Sciatic nerve (tissue), 2 donors: ENCODE measurements at regions not wholly inside any gene's neighbourhood (a gene's known extent, or its start where the extent isn't known, plus 50 kb on each side); places are given as distances from the start of the nearest gene placed in this dataset.
"Not testable (repeated sequence)": the region's sequence is repeated elsewhere in the genome, so short reads cannot be mapped to it uniquely, and the experiment has no call there.

Experiments
- ATAC-seq: fragments of 200-7000 bp; cut with Tn5 transposase; one replicate; pipeline ENCODE4 v1.9.1; 2020; ENCODE audit warnings: mild to moderate bottlenecking, moderate library complexity
- DNase-seq: peaks from one replicate; pipeline ENCODE4 v3.0.0-alpha.2; 2020; ENCODE audit warnings: low spot score
- intact Hi-C: fragments of 100-400 bp; cut with DNase I; formaldehyde crosslinking; loops from one replicate; pipeline ENCODE4 v1.14.2; 2022
- donor health status: DM: no; HTN: no; CAD: no.
- donor health status: DM: no; HTN: no; CAD: no.

DNA sequence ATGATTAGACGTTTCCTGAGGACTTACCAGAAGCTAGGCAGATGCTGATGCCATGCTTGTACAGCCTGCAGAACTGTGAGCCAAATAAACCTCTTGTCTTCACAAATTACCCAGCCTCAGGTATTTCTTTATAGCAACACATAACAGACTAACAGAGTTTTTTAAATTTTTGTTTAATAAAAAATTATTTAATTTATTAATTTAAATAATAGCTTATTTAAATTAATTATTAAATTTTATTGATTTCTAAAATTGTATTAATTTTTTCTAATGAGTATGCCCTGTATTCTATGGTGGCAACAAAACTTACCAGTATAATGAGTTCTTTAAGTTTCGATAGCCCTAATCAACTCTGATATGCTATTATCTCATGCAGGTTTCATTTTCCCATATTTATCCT is 259.8 kb downstream of the IKZF2 start:
- intact Hi-C loops = no loop called here
- DNase-seq (no peak), ATAC-seq (no peak)

- intact Hi-C loops = no loop called here
- ATAC-seq (no peak), DNase-seq (no peak)
These were observed 268.8 kb downstream of the IKZF2 start for GRCh38 chr2:212882626-212883025.

- DNase-seq, ATAC-seq, intact Hi-C loops: not testable (repeated sequence)
These were observed 274.9 kb downstream of the IKZF2 start for GRCh38 chr2:212876556-212876955.

DNA sequence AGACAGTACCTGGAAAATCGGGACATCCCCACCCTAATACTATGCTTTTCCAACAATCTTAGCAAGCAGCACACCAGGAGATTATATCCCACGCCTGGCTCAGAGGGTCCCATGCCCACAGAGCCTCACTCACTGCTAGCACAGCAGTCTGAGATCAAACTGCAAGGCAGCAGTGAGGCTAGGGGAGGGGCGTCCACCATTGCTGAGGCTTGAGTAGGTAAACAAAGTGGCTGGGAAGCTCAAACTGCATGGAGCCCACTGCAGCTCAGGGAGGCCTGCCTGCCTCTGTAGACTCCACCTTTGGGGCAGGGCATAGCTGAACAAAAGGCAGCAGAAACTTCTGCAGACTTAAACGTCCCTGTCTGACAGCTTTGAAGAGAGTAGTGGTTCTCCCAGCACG is 275.5 kb downstream of the IKZF2 start:
- intact Hi-C loops, ATAC-seq, DNase-seq: not testable (repeated sequence)

GRCh38 chr2:212873256-212873655 is 278.2 kb downstream of the IKZF2 start:
- intact Hi-C loops = no loop called here
- ATAC-seq = no peak

GRCh38 chr2:212871597-212871996 is 279.8 kb downstream of the IKZF2 start:
- DNase-seq = no peak
- intact Hi-C loops = no loop called here
- no peak for ATAC-seq

More at GRCh38 chr2:212873256-212873655, 278.2 kb downstream of the IKZF2 start:
- no peak for DNase-seq

GRCh38 chr2:212864186-212864585 is 287.2 kb downstream of the IKZF2 start:
- ATAC-seq (no peak), DNase-seq (no peak)
- intact Hi-C loops = no loop called here

DNA sequence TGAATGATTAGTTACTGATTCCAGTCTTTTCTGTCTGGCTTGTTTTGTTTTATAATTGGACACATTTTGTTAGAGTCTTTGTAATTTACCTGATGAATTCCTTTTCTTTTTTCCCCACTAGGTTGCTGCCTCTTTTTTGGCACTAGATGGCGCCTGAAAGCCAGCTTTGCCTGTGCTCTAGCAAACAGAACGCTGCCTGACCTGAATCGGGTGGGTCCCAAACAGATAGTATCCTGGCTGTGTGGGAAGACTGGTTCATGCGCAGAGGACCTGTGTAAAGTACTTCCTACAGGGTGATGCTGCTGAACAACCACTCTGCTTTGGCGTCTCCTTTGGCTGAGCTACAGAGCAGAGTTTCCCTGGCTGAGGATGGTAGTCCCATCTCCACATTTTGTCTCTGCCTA is 288.2 kb downstream of the IKZF2 start:
- intact Hi-C loops = no loop called here
- ATAC-seq (no peak), DNase-seq (no peak)

DNA sequence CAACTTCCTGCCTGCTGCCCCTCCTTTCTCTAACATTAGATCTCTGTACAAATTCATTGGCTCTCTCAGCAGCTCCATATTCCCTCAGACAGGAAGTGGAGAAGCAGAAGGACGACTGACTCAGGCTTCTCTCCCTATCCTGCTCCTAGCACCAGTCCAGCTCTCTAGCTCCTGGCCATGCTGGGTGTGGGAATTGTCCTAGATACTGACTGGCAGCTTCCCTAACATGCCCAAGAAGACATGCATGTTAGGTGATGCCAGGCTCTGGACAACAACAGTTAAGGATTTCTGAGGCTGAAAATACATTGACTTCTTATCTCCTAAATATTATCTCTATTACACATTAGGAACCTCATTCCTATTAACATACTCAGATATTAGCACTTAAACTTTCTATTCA is 292.9 kb downstream of the IKZF2 start:
- DNase-seq (no peak), ATAC-seq (no peak)
- intact Hi-C loops = no loop called here

DNA sequence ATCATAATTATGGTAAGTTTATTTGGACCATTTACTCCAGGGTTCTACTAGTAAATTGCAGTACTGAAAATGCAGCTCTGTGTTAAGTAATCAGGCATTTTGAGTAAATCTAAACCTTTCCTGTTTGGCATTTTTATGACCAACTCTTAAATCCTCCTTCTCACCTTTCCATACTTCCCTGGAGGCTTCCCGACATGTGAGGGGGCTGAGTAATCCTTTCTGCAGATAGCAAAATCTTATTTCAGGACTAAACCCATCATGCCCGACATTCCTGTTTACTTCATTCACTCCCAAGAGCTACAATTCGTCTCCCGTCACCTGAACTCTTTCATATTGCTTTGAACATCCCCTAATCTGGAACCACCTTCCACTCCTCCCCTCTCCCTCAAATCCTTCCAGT is 296.6 kb downstream of the IKZF2 start:
- no peak for ATAC-seq
- DNase-seq = no peak
- intact Hi-C loops = no loop called here

GRCh38 chr2:212854116-212854515 is 297.3 kb downstream of the IKZF2 start:
- no peak for DNase-seq
- no peak for ATAC-seq
- intact Hi-C loops = no loop called here

GRCh38 chr2:212845941-212846340 is 305.5 kb downstream of the IKZF2 start:
- intact Hi-C loops = no loop called here
- no peak for DNase-seq
- ATAC-seq = no peak

DNA sequence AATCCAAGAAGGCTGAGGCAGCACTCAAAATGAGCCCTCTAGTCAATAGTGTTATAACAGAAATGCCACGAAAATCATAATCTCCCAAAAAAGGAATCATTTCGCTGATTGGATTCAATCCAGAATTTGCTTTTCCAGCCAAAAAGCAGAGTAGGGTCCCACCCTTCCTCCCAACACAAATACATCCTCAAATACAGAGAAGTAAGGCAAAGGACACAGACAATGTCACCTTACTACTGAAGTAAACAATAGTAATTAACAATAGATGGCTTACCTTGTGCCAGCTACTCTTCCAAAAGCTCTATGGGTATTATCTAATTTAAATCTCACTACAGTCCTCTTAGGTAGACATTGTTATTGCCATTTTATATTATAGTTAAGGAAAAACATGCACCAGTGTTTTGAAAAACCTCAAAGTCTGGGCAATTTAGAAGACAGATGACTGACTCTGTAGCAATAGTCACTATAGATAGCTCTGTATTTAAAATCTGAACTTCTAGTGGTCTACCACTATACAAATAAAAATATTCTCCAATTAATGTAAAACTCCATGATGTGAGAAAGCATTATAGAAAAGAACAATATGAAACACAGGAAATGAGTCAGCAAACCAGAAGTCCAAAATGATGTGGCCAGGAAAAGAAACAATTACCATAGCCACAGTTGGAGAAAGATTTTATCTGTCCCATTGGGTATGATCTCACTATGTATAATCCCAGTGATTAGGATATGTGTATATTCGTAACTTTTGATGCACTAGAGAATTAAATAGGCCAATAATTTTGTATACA is 305.0 kb upstream of the ERBB4 start:
- intact Hi-C loops = no loop called here
- no peak for DNase-seq
- ATAC-seq = no peak

- no peak for ATAC-seq
- DNase-seq = no peak
- intact Hi-C loops = no loop called here
These were observed 304.1 kb upstream of the ERBB4 start for GRCh38 chr2:212842544-212843185.

DNA sequence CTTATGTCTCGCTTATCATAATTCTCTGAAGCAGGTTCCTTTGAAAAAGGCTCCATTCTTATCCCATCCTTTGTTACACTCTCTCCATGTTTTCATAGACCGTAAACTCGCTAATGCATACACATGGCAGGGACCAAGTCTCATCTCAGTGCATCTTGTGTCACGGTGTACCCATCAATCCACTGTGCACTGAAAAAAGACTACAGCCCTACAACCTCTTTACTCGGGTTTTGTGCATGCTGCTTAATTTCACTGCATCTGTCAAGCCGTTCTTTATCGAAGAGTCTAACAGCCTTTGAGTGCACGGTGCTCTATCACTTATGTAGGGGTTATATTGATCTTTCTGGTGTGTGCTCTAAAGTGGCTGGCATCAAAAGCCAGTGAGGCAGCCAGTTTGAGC is 302.9 kb upstream of the ERBB4 start:
- ATAC-seq (no peak), DNase-seq (no peak)
- intact Hi-C loops = no loop called here

GRCh38 chr2:212832211-212833195 is 293.9 kb upstream of the ERBB4 start:
- DNase-seq (peak; percentile 52), ATAC-seq (no peak)
- intact Hi-C loops = no loop called here

DNA sequence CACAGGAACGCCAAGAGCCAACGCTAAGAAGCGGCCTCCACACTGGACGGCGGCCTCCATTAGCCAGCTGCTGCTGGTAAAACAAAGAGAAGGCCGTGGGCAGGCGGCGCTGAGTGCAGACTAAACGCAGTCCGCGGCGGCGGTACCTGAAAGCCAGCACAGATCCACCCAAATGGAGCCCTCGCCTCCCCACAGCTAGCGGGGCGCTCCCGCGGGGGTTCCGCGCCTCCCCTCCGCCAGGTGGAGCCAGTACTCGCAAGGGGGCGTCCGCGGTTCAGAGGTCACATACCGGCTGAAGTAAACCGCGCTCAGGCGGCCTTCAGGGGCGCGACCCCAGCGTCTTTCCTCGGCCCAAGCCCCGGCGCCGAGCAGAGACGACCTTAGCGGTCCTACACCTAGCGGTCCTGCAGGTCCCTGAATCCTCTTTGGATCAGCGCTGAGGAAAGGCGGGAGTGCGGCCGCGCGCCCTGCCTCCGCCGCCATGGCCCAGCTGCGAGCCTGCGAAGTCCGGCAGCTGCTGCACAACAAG is 293.1 kb upstream of the ERBB4 start:
- DNase-seq (no peak), ATAC-seq (no peak)
- intact Hi-C loops = no loop called here

- DNase-seq (no peak), ATAC-seq (no peak)
- intact Hi-C loops = no loop called here
These were observed 277.7 kb upstream of the ERBB4 start for GRCh38 chr2:212816267-212816666.

GRCh38 chr2:212815453-212815852 is 276.9 kb upstream of the ERBB4 start:
- no peak for DNase-seq
- intact Hi-C loops = no loop called here
- no peak for ATAC-seq
